Limb (tissue), 2 donors: ENCODE measurements at regions not wholly inside any gene's neighbourhood (a gene's known extent, or its start where the extent isn't known, plus 50 kb on each side); places are given as distances from the start of the nearest gene placed in this dataset.
"Not testable (repeated sequence)": the region's sequence is repeated elsewhere in the genome, so short reads cannot be mapped to it uniquely, and the experiment has no call there.

ENCODE experiments used
- DNase-seq, 2 donors: peaks; one replicate each; pipeline ENCODE4 v3.0.0-alpha.2; 2016; ENCODE audit errors: extremely low spot score in 2 of 2

DNA sequence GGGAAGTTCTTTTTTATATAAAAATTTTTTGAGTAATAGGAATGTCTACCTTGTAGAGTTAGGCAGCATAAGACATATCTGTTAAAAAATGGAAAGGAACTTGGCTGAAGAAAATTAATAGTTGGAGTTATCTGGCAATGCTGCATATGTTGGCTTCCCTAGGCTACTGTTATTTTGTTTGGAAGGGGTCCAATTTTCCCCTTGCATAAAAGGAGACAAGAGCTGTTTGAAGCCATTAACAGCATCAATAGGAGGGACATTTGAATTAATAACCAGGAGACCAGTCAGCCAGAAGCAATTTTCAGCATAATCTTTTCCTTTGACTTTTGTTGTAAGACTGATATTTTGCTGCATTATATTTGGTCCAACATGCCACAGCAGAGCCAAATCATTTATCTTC lies 80.9 kb upstream of the TAB2 start:
- DNase-seq = no peak

DNA sequence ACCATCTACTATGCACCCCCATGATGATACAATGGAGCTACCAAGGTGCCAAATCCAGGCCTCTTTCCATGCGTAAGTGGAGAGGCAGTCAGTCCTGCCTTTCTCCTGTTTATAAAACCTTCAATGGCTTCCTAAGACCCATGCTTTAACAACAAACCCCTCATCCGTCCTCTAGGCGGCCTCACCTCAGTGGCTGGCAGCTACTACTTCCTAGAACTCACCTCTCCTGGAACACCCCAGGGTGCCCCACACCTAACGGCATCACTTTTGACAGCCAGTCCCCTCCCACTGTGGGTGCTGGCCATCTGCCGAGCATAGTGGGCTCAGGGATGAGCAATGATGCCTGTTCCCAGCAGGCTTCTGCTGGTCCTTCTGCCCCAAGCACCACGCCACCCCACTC lies 80.0 kb upstream of the TAB2 start:
- DNase-seq = no peak

DNA sequence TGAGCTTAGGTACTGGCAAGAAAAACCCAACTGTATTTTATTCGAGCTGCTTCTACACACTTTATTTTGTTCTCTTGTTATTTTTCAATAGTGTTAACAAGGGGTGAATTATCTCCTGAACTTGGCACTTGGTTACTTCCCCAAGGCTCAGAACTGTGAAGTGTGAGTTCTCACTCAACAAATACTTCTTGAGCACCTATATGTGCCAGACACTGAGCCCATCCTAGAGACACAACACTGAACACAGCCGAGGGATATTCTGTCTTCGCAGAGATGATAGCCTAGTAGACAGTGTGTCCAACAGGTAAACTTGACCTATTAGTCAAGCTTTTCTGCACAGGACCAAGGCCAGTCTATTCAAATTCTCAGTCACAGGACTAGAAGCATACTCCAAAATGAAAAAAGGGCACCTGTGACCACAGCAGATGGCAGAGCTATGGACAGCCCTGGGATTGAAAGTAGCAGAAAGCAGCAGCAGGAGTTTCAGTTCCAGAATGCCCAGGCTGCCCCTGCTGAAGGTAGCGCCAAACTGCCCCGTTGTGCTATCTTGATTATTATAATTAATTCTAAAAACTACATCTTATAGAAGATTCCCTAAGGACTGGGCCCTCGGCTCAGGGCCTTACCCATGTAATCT lies 77.8 kb upstream of the TAB2 start:
- DNase-seq = no peak

DNA sequence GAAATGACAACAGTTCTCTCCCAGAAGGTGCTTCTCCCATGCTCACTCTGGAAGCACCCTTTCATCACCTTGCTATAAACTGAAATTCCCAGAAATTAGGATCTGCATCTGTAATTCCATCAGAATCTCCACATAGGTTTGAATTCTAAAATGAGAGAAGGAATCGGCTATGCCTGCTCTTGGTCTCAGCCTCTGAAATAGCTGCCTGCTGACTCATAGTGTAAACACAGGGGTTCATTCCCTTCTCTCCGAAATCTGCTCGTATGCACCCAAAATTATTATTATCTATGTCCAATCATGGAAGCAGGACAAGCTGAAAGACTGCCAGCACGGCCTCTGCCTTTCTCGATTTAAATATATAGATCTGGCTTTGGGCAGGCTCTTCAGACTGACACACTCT lies 74.6 kb upstream of the TAB2 start:
- DNase-seq = no peak

DNA sequence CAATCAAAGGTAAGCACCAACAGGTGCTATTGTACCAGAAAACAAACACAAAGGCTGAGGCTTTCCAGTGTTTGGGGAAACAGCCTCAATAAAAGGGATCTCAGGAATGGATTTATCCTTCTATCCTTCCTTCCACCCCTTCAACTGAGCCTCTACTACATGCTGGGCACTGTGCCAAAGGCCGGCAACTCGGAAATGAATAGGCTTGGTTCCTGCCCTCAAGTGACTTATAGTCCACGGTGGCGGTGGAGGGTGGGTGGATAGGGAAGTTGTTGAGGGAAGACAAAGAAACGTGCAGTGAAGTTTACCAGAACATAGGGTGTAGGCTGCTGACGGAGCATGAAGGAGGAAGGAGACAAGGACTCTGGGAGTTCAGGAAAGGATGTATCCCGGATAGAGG lies 73.4 kb upstream of the TAB2 start:
- no peak for DNase-seq

DNA sequence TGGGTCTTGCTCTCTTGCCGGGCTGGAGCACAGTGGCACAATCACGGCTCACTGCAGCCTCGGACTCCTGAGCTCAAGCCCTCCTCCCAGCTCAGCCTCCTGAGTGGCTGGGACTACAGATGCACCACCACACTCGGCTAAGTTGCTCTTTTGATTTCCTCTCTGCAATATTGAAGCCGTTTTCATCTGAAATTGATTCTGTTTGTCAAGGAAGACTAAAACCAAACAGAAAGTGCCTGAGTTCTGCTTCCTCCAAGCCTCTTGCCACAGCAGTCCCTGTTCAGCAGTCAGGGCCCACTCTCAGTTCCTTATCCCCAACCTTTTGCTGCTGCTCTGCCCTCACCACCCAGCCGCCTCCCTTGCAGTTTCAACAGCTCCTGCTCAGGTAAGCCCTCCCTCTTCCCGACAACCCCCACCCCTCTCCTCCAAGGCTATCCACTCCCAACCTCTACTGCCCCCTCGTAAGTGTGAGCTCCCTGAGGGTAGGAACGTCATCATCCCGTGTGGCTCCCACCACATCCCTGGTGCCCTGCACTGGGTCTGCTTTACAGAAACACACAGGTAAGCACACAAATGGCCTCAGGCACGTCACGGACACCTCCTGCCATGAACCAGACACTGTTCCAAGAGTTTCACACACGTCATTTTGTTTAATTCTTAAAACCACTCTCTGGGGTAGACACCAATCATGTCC lies 70.7 kb upstream of the TAB2 start:
- no peak for DNase-seq

DNA sequence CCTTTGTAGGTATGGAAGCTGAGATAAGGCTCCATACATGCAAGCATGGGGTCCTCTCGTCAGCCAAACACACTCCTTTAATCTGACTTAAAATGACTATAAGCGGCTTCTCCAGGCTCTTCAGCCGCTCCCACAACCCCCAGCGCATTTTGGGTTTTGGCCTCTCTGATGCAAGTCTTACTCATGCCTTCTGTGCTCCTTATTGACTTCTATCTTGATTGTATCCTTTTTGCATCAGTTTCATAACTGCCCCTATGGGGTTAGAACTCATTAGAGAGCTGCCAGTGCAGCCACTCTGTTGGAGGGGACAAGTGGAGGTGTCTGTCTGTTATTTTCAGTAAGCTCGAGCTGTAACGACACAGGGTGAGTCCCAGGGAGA lies 70.1 kb upstream of the TAB2 start:
- DNase-seq = no peak

DNA sequence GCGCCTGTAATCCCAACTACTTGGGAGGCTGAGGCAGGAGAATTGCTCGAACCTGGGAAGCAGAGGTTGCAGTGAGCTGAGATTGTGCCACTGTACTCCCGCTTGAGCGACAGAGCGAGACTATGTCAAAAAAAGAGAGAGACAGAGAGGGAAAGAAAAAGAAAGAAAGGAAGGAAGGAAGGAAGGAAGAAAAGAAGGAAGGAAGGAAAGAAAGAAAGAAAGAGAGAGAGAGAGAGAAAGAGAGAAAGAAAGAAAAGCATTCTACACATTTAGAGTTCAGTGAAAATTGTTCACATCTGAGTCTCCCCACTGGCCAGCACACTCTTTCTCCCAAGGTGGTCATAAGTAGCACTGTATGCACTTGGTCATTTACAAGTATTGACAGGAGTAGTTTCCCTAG lies 69.2 kb upstream of the TAB2 start:
- not testable (repeated sequence) for DNase-seq

DNA sequence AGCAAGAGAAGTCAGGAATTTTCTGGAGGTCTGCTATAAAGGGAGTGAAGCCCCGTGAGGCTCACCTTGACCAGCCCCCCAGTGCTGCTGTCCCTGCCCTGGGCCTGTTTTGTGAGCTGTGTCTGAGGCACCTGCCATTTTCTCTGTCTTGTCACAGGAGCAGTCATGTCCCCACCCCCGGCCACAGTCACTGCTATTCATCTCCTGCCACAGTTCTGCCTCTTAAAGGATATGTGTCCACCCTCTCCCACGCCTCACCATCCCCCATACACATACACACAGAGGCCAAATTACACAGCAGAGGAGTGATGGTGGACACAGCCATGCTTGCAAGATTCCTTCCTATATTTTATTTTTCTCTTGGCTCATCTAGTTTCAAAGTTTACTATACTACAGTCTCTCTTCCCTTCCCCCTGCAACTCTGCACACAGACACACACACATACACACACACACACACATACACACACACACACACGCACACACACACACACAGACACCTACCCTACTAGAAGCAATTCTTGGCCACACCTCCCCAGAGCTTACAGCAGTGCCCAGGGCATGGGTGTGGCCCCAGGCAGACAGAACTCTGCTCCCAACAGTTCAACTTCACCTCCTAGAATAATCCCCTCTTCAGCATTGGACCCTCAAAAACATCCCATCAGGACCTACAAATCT lies 68.7 kb upstream of the TAB2 start:
- no peak for DNase-seq

DNA sequence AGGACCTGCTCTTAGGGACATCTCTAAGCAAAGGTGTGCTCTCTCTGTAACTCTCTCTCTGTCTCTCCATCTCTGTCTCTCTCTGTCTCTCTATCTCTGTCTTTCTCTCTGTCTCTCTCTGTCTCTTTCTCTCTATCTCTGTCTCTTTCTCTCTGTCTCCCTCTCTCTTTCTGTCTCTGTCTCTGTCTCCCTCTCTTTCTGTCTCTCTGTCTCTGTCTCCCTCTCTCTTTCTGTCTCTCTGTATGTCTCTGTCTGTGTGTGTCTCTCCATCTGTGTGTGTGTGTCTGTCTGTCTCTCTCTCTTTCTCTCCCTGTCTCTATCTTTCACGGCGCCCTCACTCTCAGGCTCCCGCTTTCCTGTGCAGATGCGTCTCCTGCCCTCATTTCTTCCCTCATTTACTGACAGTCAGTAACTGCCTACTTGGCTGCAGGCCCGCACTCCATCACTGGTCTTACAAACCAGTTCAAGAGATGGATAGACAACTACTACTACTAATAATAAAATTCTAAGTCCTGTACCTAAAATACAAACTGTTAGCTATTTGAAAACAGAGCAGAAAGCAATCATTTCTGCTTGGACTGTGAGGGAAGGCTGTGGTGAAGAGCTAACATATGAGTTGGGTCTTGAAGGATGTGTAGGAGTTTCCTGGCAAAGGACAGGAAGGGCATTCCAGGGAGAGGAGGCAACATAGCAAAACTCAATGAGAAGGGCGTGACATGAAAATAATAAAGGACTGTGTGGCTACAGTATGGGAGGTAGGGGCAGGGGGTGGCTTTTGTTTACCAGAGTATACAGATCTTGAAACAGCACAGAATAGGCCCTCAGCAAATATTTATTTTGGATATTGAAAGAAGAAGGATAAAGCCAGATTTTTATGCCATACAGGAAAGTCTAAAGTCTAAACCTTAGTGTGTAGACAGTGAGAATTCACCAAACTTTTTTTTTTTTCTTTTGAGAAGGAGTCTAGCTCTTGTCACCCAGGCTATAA lies 67.8 kb upstream of the TAB2 start:
- no peak for DNase-seq

DNA sequence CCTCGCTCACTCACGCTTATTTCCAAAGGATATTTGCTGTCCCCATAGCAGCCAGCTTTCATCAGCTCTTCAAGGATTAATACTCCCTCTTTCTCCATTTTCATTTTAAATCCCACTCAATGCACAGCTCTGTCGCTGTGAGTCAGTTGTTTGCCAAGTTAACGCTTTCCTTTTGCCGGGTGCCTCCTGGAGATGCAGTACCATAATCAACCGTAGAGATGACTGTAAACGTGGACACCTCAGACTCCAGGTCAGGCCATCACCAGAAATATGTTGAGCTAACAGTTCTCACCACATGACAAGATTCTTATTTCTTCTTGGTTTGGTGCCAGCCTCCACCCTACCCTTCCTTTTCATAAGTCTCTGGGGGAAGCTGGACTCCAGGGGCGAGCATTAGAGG lies 66.6 kb upstream of the TAB2 start:
- no peak for DNase-seq

DNA sequence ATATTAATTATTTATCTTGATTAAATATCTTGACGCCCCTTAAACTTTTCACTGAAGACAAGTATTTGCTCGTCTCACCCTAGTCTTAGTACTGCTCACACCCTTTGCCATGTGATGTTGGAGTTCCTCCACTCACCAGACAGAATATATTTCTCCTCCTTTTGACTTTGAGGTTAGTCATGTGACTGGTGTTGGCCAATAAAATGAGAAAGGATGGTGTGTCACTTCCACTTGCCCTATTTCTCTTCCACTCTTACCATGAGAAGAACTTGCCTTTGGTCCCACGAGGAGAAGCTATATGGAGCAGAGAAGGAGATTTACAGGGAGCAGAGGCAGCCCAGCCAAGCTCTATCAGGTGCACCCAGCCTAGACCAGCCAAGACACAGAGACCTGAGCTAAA lies 64.9 kb upstream of the TAB2 start:
- no peak for DNase-seq

DNA sequence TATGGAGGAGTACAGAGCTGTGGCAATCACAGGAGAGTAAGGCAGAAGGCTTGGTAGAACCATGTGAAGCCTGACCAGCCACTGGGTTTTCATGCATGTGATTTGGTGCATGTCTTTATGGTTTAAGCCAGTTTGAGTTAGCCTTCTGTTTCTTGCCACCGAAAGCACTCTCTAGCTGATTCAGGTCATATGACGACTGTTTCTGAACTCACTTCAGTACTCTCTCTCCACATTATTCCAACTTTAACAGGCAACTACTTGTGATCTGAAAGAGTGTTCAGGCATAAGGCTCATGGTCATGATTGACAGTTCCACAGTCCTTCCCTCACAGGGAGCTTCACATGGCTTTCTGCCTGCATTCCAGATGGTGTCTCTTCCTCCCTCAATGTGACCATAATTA lies 63.3 kb upstream of the TAB2 start:
- DNase-seq = no peak

DNA sequence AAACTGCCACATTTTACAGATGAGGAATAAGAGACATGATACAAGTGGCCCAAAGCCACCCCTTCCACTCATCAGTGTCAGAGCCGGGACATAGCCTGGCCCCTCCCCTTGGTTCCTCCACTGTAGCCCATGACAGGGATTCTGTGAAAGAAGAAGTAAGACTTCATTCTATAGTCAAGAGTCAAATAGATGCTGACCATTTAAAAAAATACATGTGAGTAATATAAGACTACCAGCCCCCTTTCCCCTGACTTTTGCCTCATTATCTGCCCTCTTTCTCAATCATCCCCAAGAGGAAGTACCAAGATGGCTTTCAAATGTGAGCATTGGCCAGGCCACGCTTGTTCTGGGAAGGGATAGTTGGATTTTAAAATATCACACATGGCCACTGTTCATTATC lies 57.8 kb upstream of the TAB2 start:
- no peak for DNase-seq

DNA sequence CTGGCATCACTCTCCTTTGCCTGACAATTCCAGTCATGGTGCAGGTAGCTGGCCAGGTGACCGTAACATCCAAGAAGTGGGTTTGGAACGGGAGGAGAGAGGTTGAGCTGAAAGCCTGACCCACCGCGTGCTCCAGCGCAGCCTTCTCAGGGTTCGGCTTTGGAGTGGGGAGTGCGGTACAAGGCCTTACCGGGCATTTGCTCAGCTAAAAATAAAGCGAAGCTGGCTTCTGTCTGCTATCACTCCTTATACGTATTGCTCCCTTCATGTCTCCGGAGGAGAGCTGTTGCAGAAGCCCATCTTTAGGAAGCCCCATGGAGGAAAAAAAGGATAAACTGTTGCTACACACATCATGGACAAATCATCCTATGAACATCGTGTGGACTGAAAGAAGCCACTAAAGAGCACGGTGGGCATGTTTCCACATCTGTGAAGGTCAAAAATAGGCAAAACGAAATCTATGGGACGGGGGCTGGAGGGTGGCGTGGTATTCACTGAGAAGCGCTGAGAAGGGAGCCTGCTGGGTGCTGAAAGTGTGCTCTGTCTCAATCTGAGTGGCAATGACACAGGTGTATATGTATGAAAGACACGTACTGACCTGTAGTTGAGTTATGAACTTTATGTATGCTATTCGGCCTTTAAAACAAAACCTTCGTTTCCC lies 57.2 kb upstream of the TAB2 start:
- no peak for DNase-seq

DNA sequence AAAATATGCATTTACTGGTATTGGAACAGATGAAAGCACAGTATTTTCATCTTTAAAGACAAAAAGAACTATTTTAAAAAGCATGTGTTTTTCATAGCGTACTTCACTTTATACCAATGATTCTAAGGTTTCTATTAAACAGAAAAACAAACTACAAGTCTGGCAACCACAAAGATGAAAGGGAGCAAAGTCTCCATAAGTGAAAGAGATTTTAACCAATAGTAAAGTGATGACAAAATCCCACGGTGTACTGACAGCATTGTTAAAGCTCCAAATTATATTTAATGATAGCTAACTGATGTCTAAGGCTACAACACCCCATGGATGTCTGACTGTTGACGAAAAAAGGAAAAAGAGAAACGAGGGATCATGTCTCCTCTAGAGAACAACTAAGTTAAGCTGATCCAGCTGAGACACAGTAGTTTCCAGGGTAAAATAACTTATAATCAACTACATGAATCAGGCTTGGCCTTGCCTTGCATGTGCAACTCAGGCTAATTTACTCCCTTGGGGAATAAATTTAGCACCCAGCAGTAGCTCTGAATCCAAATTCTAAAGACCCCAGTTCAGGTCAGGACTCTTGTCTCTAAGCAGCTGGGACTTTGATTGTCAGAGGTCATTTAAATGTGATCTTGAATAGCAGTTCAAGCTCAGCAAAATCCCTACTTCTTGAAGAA lies 56.0 kb upstream of the TAB2 start:
- DNase-seq = no peak

DNA sequence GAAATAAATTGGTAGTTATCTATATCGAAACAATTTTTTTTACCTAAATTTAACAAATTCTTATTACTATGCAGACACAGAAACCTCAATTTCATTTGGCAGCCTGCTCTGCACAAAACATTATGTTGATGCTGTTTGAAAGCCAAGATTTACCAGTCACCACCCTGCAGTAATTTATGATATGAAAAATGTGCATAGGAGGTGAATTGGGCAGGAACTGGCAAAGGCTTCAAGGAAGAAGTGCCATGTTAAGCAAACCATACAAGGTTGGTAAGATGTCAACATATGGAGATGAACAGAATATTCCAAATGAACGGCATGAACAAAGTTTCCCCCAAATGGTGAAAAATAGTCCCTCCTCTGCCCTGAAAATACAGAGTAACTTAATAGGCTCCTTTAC lies 54.2 kb upstream of the TAB2 start:
- DNase-seq = no peak

DNA sequence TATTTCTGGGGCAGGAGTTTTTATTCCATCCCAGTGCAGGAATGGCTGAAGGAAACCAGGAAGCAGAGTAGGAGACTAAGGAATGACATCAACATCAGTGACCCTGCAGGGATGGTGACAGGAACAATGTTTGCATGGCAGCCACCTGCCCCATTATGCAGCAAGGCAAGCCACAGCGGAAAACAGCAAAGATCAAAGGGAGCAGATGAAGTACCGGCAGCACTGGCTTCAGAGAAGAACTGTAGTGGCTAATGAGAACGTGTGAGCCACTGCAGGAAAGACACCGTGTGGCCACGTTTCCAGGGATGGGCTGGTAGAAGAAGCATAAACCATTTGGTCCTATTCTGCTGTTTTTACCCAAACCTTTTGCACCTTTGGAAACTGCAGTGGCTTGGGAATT lies 52.9 kb upstream of the TAB2 start:
- no peak for DNase-seq

DNA sequence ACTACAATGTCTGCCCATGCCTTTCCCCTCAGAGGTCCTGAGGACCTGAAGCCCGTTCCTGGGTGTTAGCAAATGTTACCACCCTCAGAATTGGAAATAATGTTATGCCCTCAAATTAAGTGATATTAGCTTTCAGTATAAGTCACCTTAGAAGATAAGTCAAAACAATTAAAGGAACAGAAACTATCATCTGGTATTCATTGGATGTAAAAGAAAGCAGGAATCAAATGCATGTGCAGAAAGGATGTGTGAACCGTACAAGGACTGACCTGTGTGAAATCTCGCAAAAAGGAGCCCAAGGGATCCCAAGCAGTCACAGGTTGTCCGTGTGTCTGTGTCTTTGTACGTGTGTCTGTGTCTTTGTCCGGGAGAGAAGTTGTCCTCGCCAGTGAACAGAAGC lies 51.6 kb upstream of the TAB2 start:
- DNase-seq = no peak

DNA sequence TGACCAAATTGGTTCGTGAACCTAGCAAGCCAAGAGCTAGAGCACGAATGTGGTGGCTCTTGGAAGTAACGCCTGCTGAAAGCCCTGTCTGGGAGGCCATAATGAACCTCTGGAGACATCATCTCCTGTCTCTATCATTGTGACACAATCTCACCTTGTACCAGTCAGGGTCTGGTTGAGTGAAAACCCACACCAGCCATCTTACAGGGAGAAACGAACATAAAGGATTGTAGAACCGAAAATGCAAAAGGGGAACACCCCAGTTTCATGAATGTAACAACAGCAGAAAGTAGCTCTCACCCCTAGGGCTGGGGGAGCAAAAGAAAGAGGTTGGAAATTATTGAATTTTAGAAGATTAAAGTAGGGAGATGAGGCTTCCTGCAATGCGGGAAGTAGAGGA lies 50.9 kb upstream of the TAB2 start:
- no peak for DNase-seq

DNA sequence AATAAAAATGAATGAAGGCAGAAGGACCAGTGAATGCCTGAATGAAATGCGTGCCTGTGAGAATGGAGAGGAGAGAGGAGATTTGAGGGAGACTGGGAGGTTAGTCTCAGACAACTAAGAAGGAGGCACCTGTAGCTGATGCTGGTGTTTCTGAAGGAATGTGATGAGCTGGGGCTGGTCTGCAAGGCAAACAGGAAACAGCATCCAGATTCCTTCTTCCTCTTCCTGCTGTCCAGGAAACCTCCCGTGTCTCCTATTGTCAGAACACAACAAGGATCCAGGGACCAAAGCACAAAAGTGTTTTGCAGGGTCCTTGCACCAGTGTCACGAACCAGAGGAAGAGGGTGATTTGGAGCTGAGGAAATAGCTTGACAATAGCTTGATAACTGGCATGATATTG lies 50.4 kb upstream of the TAB2 start:
- DNase-seq = no peak
